ENCODE measurements at regions not wholly inside any gene's neighbourhood (a gene's known extent, or its start where the extent isn't known, plus 50 kb on each side); places are given as distances from the start of the nearest gene placed in this dataset.
"Not testable (repeated sequence)": the region's sequence is repeated elsewhere in the genome, so short reads cannot be mapped to it uniquely, and the experiment has no call there.

- DNase-seq = no peak
Measured at GRCh38 chr17:33910200-33910857, 344.8 kb upstream of the CCL2 start.

GRCh38 chr17:33914125-33914524, 341.0 kb upstream of the CCL2 start:
- DNase-seq = no peak

- DNase-seq = no peak
Measured at GRCh38 chr17:33922971-33923370, 332.1 kb upstream of the CCL2 start.

GRCh38 chr17:33924104-33924503, 331.0 kb upstream of the CCL2 start:
- no peak for DNase-seq

- DNase-seq = no peak
Measured at GRCh38 chr17:33925649-33926048, 329.4 kb upstream of the CCL2 start.

GRCh38 chr17:33927732-33928133, 327.4 kb upstream of the CCL2 start:
- DNase-seq = no peak

GRCh38 chr17:33929181-33929724, 325.8 kb upstream of the CCL2 start:
- no peak for DNase-seq

- DNase-seq = not testable (repeated sequence)
Measured at GRCh38 chr17:33931148-33931814, 323.8 kb upstream of the CCL2 start.

- DNase-seq = no peak
Measured at GRCh38 chr17:33932996-33933395, 322.1 kb upstream of the CCL2 start.

- no peak for DNase-seq
Measured at GRCh38 chr17:33933576-33933975, 321.5 kb upstream of the CCL2 start.

- DNase-seq = no peak
Measured at GRCh38 chr17:33934696-33935095, 320.4 kb upstream of the CCL2 start.

- DNase-seq = no peak
Measured at GRCh38 chr17:33935822-33936221, 319.3 kb upstream of the CCL2 start.

- no peak for DNase-seq
Measured at GRCh38 chr17:33936764-33937163, 318.3 kb upstream of the CCL2 start.

GRCh38 chr17:33939959-33940358, 315.1 kb upstream of the CCL2 start:
- no peak for DNase-seq

GRCh38 chr17:33940769-33941370, 314.2 kb upstream of the CCL2 start:
- no peak for DNase-seq

- no peak for DNase-seq
Measured at GRCh38 chr17:33941744-33942143, 313.3 kb upstream of the CCL2 start.

GRCh38 chr17:33942414-33942813, 312.7 kb upstream of the CCL2 start:
- DNase-seq = no peak

- DNase-seq = peak; percentile 4
Measured at GRCh38 chr17:33944412-33944811, 310.7 kb upstream of the CCL2 start.

- DNase-seq = no peak
Measured at GRCh38 chr17:33944826-33945225, 310.3 kb upstream of the CCL2 start.

GRCh38 chr17:33945646-33946546, 309.2 kb upstream of the CCL2 start:
- DNase-seq = no peak

- DNase-seq = no peak
Measured at GRCh38 chr17:33947762-33948161, 307.3 kb upstream of the CCL2 start.

GRCh38 chr17:33948309-33948708, 306.8 kb upstream of the CCL2 start:
- DNase-seq = no peak

- DNase-seq = no peak
Measured at GRCh38 chr17:33949100-33949499, 306.0 kb upstream of the CCL2 start.
